Renal cortical epithelial cell (primary cell): ENCODE measurements at regions not wholly inside any gene's neighbourhood (a gene's known extent, or its start where the extent isn't known, plus 50 kb on each side); places are given as distances from the start of the nearest gene placed in this dataset.
A peak's percentile ranks its signal among the peaks of the same experiment; 100 is the strongest.
"Not testable (repeated sequence)": the region's sequence is repeated elsewhere in the genome, so short reads cannot be mapped to it uniquely, and the experiment has no call there.

Source experiments
- DNase-seq: peaks from one replicate; pipeline ENCODE4 v3.0.0-alpha.2; 2011; ENCODE audit warnings: low read depth

- DNase-seq, result no peak
Measured at GRCh38 chr4:26175006-26175786, 145.6 kb upstream of the RBPJ start.

GRCh38 chr4:26175905-26176470, 144.8 kb upstream of the RBPJ start:
- DNase-seq, result no peak

- no peak for DNase-seq
Measured at GRCh38 chr4:26176598-26177149, 144.1 kb upstream of the RBPJ start.

GRCh38 chr4:26178854-26179253, 142.0 kb upstream of the RBPJ start:
- DNase-seq, result no peak

- no peak for DNase-seq
Measured at GRCh38 chr4:26179316-26179760, 141.5 kb upstream of the RBPJ start.

GRCh38 chr4:26181616-26182015, 139.2 kb upstream of the RBPJ start:
- DNase-seq, result no peak

- peak; percentile 44 for DNase-seq
Measured at GRCh38 chr4:26183017-26183416, 137.8 kb upstream of the RBPJ start.

- peak; percentile 29 for DNase-seq
Measured at GRCh38 chr4:26185436-26185835, 135.4 kb upstream of the RBPJ start.

GRCh38 chr4:26191353-26191752, 129.5 kb upstream of the RBPJ start:
- DNase-seq, result peak; percentile 79

- no peak for DNase-seq
Measured at GRCh38 chr4:26192899-26193869, 127.6 kb upstream of the RBPJ start.

GRCh38 chr4:26194764-26195163, 126.0 kb upstream of the RBPJ start:
- DNase-seq, result no peak

GRCh38 chr4:26196567-26196966, 124.2 kb upstream of the RBPJ start:
- no peak for DNase-seq

- DNase-seq, result peak; percentile 98
Measured at GRCh38 chr4:26197018-26197779, 123.6 kb upstream of the RBPJ start.

GRCh38 chr4:26198931-26199330, 121.9 kb upstream of the RBPJ start:
- not testable (repeated sequence) for DNase-seq

- DNase-seq, result no peak
Measured at GRCh38 chr4:26199596-26199995, 121.2 kb upstream of the RBPJ start.

GRCh38 chr4:26201120-26201519, 119.7 kb upstream of the RBPJ start:
- peak; percentile 50 for DNase-seq

GRCh38 chr4:26204249-26204825, 116.5 kb upstream of the RBPJ start:
- no peak for DNase-seq

GRCh38 chr4:26204911-26205370, 115.9 kb upstream of the RBPJ start:
- DNase-seq, result no peak

GRCh38 chr4:26206339-26206738, 114.5 kb upstream of the RBPJ start:
- DNase-seq, result no peak

- no peak for DNase-seq
Measured at GRCh38 chr4:26206999-26207398, 113.8 kb upstream of the RBPJ start.

- DNase-seq, result no peak
Measured at GRCh38 chr4:26207631-26208030, 113.2 kb upstream of the RBPJ start.
